SK-N-SH treated with all-trans-retinoic acid at 6 μM for 48 hours (cell line): ENCODE measurements at regions not wholly inside any gene's neighbourhood (a gene's known extent, or its start where the extent isn't known, plus 50 kb on each side); places are given as distances from the start of the nearest gene placed in this dataset.

Source experiments
- ESRRG ChIP-seq: fragments of 250-450 bp; sonication (Bioruptor Pico); IDR thresholded peaks from 2 replicates; pipeline ENCODE4 v1.6.1; 2021; ENCODE audit warnings: mild to moderate bottlenecking
- OSR1 ChIP-seq: fragments of 250-450 bp; sonication (Bioruptor Pico); IDR thresholded peaks from 2 replicates; pipeline ENCODE4 v1.8.0; 2022; ENCODE audit warnings: moderate library complexity, mild to moderate bottlenecking, inconsistent platforms
- TOX ChIP-seq: fragments of 250-450 bp; sonication (Bioruptor Pico); IDR thresholded peaks from 2 replicates; pipeline ENCODE4 v1.8.0; 2021; ENCODE audit warnings: mild to moderate bottlenecking, moderate library complexity, borderline replicate concordance
- ZFP30 ChIP-seq: fragments of 450-650 bp; formaldehyde crosslinking; IDR thresholded peaks from 2 replicates; pipeline ENCODE4 v1.5.0; 2022; ENCODE audit warnings: mild to moderate bottlenecking, moderate library complexity
- ZNF8 ChIP-seq: fragments of 450-650 bp; formaldehyde crosslinking; IDR thresholded peaks from 2 replicates; pipeline ENCODE4 v1.5.0; 2020; ENCODE audit warnings: mild to moderate bottlenecking, moderate library complexity

GRCh38 chr9:107751567-107752210 lies 262.1 kb upstream of the KLF4 start:
- TF ChIP-seq ESRRG (CRISPR knock-in tag) (no peak), OSR1 (no peak), ZFP30 (CRISPR knock-in tag) (no peak), TOX (CRISPR knock-in tag) (no peak), ZNF8 (CRISPR knock-in tag) (no peak)
